ENCODE measurements at regions not wholly inside any gene's neighbourhood (a gene's known extent, or its start where the extent isn't known, plus 50 kb on each side); places are given as distances from the start of the nearest gene placed in this dataset.

- no peak overlapping the region for H3K4me2 ChIP-seq (ENCODE audit: low read depth, low read length, poor library complexity, severe bottlenecking)
- H3K9ac ChIP-seq (ENCODE audit: low read length) = no peak overlapping the region
- H3K36me3 ChIP-seq (ENCODE audit: low read length) = no peaks in the 10 kb centered on the region
- H3K9me3 ChIP-seq (ENCODE audit: insufficient read depth, low read length) = no peaks in the 10 kb centered on the region
- TF ChIP-seq EZH2phosphoT487 (conservative IDR thresholded peaks at IDR 0.05; ENCODE audit: low read length) = no peak
- TF ChIP-seq, protein P1, sequence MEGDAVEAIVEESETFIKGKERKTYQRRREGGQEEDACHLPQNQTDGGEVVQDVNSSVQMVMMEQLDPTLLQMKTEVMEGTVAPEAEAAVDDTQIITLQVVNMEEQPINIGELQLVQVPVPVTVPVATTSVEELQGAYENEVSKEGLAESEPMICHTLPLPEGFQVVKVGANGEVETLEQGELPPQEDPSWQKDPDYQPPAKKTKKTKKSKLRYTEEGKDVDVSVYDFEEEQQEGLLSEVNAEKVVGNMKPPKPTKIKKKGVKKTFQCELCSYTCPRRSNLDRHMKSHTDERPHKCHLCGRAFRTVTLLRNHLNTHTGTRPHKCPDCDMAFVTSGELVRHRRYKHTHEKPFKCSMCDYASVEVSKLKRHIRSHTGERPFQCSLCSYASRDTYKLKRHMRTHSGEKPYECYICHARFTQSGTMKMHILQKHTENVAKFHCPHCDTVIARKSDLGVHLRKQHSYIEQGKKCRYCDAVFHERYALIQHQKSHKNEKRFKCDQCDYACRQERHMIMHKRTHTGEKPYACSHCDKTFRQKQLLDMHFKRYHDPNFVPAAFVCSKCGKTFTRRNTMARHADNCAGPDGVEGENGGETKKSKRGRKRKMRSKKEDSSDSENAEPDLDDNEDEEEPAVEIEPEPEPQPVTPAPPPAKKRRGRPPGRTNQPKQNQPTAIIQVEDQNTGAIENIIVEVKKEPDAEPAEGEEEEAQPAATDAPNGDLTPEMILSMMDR (IDR thresholded peaks at IDR 0.05; ENCODE audit: insufficient read depth, low read length, poor library complexity, severe bottlenecking) = no peak
- H3K79me2 ChIP-seq (ENCODE audit: insufficient read depth, low read length) = no peaks in the 10 kb centered on the region
- no peaks in the 10 kb centered on the region for H3F3A ChIP-seq (ENCODE audit: insufficient read depth)
- no peaks in the 10 kb centered on the region for H3K9me2 ChIP-seq (replicated peaks; ENCODE audit: insufficient read depth, low read length)
- no peaks in the 10 kb centered on the region for H3K27me3 ChIP-seq (ENCODE audit: low read length)
- no peak overlapping the region for H3K4me3 ChIP-seq (ENCODE audit: insufficient read depth, low read length, poor library complexity, severe bottlenecking)
- no peak overlapping the region for H2AFZ ChIP-seq (ENCODE audit: low read depth, low read length, severe bottlenecking)
- no peaks in the 10 kb centered on the region for H4K20me1 ChIP-seq (ENCODE audit: low read depth, low read length)
- no peak overlapping the region for H3K27ac ChIP-seq (ENCODE audit: low read depth, low read length)
Observed at GRCh38 chr15:59904450-59905135, 99.5 kb upstream of the FOXB1 start.

GRCh38 chr15:59896663-59897074 is 107.4 kb upstream of the FOXB1 start:
- H3K27me3 ChIP-seq (ENCODE audit: low read length) = no peaks in the 10 kb centered on the region

GRCh38 chr15:59894835-59895234 is 109.3 kb upstream of the FOXB1 start:
- no peaks in the 10 kb centered on the region for H4K20me1 ChIP-seq (ENCODE audit: low read depth, low read length)
- no peak overlapping the region for H3K4me3 ChIP-seq (ENCODE audit: insufficient read depth, low read length, poor library complexity, severe bottlenecking)
- no peaks in the 10 kb centered on the region for H3K27me3 ChIP-seq (ENCODE audit: low read length)
- TF ChIP-seq EZH2phosphoT487 (conservative IDR thresholded peaks at IDR 0.05; ENCODE audit: low read length) = no peak
- TF ChIP-seq, protein P1 (IDR thresholded peaks at IDR 0.05; ENCODE audit: insufficient read depth, low read length, poor library complexity, severe bottlenecking) = no peak
- no peaks in the 10 kb centered on the region for H3K79me2 ChIP-seq (ENCODE audit: insufficient read depth, low read length)
- no peak overlapping the region for H3K27ac ChIP-seq (ENCODE audit: low read depth, low read length)
- no peak overlapping the region for H2AFZ ChIP-seq (ENCODE audit: low read depth, low read length, severe bottlenecking)
- no peak overlapping the region for H3K4me2 ChIP-seq (ENCODE audit: low read depth, low read length, poor library complexity, severe bottlenecking)
- H3K9me3 ChIP-seq (ENCODE audit: insufficient read depth, low read length) = no peaks in the 10 kb centered on the region
- H3K9me2 ChIP-seq (replicated peaks; ENCODE audit: insufficient read depth, low read length) = no peaks in the 10 kb centered on the region
- H3F3A ChIP-seq (ENCODE audit: insufficient read depth) = no peaks in the 10 kb centered on the region
- no peaks in the 10 kb centered on the region for H3K36me3 ChIP-seq (ENCODE audit: low read length)
- H3K9ac ChIP-seq (ENCODE audit: low read length) = no peak overlapping the region

More at GRCh38 chr15:59896663-59897074, 107.4 kb upstream of the FOXB1 start:
- TF ChIP-seq, protein P1 (IDR thresholded peaks at IDR 0.05; ENCODE audit: insufficient read depth, low read length, poor library complexity, severe bottlenecking) = no peak
- TF ChIP-seq EZH2phosphoT487 (conservative IDR thresholded peaks at IDR 0.05; ENCODE audit: low read length) = no peak
- Histone ChIP-seq H3K9me3 (ENCODE audit: insufficient read depth, low read length) (no peaks in the 10 kb centered on the region), H3K9me2 (replicated peaks; ENCODE audit: insufficient read depth, low read length) (no peaks in the 10 kb centered on the region), H3K9ac (ENCODE audit: low read length) (no peak overlapping the region), H3K4me2 (ENCODE audit: low read depth, low read length, poor library complexity, severe bottlenecking) (no peak overlapping the region), H2AFZ (ENCODE audit: low read depth, low read length, severe bottlenecking) (no peak overlapping the region), H4K20me1 (ENCODE audit: low read depth, low read length) (no peaks in the 10 kb centered on the region), H3K36me3 (ENCODE audit: low read length) (no peaks in the 10 kb centered on the region), H3K4me3 (ENCODE audit: insufficient read depth, low read length, poor library complexity, severe bottlenecking) (no peak overlapping the region), H3K27ac (ENCODE audit: low read depth, low read length) (no peak overlapping the region), H3F3A (ENCODE audit: insufficient read depth) (no peaks in the 10 kb centered on the region), H3K79me2 (ENCODE audit: insufficient read depth, low read length) (no peaks in the 10 kb centered on the region)
